B cell (primary cell): ENCODE measurements at regions not wholly inside any gene's neighbourhood (a gene's known extent, or its start where the extent isn't known, plus 50 kb on each side); places are given as distances from the start of the nearest gene placed in this dataset.

Experiments
- CTCF ChIP-seq: fragments of 200-600 bp; IDR thresholded peaks from one replicate; pipeline ENCODE4 v1.8.0; 2022; ENCODE audit warnings: antibody characterized with exemption, mild to moderate bottlenecking
- EZH2 ChIP-seq: IDR thresholded peaks from 2 replicates; pipeline ENCODE4 v1.6.1; 2012; ENCODE audit warnings: borderline replicate concordance, low read depth, mild to moderate bottlenecking, moderate library complexity, low read length; ENCODE audit not compliant: insufficient read depth, poor library complexity, severe bottlenecking

GRCh38 chr19:28858933-28859332, 354.0 kb downstream of the UQCRFS1 start:
- TF ChIP-seq CTCF, result no peak
- no peak for TF ChIP-seq EZH2
